WTC11 (cell line): ENCODE measurements at regions not wholly inside any gene's neighbourhood (a gene's known extent, or its start where the extent isn't known, plus 50 kb on each side); places are given as distances from the start of the nearest gene placed in this dataset.

Experiments used
- MXD4 ChIP-seq: fragments of 250-450 bp; sonication (Bioruptor Pico); IDR thresholded peaks from 2 replicates; pipeline ENCODE4 v1.8.0; 2021; ENCODE audit warnings: mild to moderate bottlenecking, moderate library complexity, borderline replicate concordance
- NR1H2 ChIP-seq: sonication (generic); formaldehyde crosslinking; IDR thresholded peaks from 2 replicates; pipeline ENCODE4 v1.9.0; 2021; ENCODE audit warnings: mild to moderate bottlenecking, moderate library complexity, missing genetic modification reagents
- TEAD4 ChIP-seq: sonication (generic); formaldehyde crosslinking; IDR thresholded peaks from 2 replicates; pipeline ENCODE4 v1.8.0; 2022; ENCODE audit warnings: mild to moderate bottlenecking, missing genetic modification reagents
- ZNF263 ChIP-seq: sonication (generic); formaldehyde crosslinking; IDR thresholded peaks from 2 replicates; pipeline ENCODE4 v1.8.1; 2022; ENCODE audit warnings: low read depth, mild to moderate bottlenecking, moderate library complexity, missing genetic modification reagents
- TF ChIP-seq, protein P1 (sequence below): fragments of 200-600 bp; IDR thresholded peaks from 2 replicates; pipeline ENCODE4 v1.8.0; 2022; ENCODE audit warnings: antibody characterized with exemption
- TF ChIP-seq, protein P2 (sequence below): sonication (generic); formaldehyde crosslinking; conservative IDR thresholded peaks from 2 replicates; pipeline ENCODE4 v1.8.1; 2022; ENCODE audit warnings: mild to moderate bottlenecking, missing genetic modification reagents

GRCh38 chr4:188975271-188975670 is 836.0 kb downstream of the TRIML1 start:
- TF ChIP-seq MXD4 (CRISPR knock-in tag) (no peak), NR1H2 (CRISPR knock-in tag) (no peak), ZNF263 (CRISPR knock-in tag) (no peak), TEAD4 (no peak)
- TF ChIP-seq, protein P1, sequence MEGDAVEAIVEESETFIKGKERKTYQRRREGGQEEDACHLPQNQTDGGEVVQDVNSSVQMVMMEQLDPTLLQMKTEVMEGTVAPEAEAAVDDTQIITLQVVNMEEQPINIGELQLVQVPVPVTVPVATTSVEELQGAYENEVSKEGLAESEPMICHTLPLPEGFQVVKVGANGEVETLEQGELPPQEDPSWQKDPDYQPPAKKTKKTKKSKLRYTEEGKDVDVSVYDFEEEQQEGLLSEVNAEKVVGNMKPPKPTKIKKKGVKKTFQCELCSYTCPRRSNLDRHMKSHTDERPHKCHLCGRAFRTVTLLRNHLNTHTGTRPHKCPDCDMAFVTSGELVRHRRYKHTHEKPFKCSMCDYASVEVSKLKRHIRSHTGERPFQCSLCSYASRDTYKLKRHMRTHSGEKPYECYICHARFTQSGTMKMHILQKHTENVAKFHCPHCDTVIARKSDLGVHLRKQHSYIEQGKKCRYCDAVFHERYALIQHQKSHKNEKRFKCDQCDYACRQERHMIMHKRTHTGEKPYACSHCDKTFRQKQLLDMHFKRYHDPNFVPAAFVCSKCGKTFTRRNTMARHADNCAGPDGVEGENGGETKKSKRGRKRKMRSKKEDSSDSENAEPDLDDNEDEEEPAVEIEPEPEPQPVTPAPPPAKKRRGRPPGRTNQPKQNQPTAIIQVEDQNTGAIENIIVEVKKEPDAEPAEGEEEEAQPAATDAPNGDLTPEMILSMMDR, result no peak
- TF ChIP-seq, protein P2, sequence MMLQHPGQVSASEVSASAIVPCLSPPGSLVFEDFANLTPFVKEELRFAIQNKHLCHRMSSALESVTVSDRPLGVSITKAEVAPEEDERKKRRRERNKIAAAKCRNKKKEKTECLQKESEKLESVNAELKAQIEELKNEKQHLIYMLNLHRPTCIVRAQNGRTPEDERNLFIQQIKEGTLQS (CRISPR knock-in tag), result no peak
